ENCODE measurements at regions not wholly inside any gene's neighbourhood (a gene's known extent, or its start where the extent isn't known, plus 50 kb on each side); places are given as distances from the start of the nearest gene placed in this dataset.

GRCh38 chr3:178085817-178086123 lies 450.5 kb upstream of the KCNMB2 start:
- Histone ChIP-seq H3K36me3 (no peaks in the 10 kb centered on the region), H3K9me3 (no peaks in the 10 kb centered on the region), H3K27me3 (no peaks in the 10 kb centered on the region), H3K4me3 (no peak overlapping the region), H3K27ac (peak overlapping the region in 2 of 4 donors; percentile 7 to 51), H3K4me1 (peaks cover 24 to 40% of the 10 kb centered on the region in 2 donors)
- TF ChIP-seq, protein P1, sequence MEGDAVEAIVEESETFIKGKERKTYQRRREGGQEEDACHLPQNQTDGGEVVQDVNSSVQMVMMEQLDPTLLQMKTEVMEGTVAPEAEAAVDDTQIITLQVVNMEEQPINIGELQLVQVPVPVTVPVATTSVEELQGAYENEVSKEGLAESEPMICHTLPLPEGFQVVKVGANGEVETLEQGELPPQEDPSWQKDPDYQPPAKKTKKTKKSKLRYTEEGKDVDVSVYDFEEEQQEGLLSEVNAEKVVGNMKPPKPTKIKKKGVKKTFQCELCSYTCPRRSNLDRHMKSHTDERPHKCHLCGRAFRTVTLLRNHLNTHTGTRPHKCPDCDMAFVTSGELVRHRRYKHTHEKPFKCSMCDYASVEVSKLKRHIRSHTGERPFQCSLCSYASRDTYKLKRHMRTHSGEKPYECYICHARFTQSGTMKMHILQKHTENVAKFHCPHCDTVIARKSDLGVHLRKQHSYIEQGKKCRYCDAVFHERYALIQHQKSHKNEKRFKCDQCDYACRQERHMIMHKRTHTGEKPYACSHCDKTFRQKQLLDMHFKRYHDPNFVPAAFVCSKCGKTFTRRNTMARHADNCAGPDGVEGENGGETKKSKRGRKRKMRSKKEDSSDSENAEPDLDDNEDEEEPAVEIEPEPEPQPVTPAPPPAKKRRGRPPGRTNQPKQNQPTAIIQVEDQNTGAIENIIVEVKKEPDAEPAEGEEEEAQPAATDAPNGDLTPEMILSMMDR (IDR thresholded peaks at IDR 0.05 in 4 of 5, conservative IDR thresholded peaks at IDR 0.05 in 1 of 5): no peak
- TF ChIP-seq POLR2A (IDR thresholded peaks at IDR 0.05): no peak
- in situ Hi-C loops (cut with MboI; ENCODE audit: low sequenced_read_pairs in 4 of 4): no loop called here
- intact Hi-C loops (cut with DNase I; ENCODE audit: low total_unique reads): no loop called here
- ATAC-seq (no peak), DNase-seq (no peak)

DNA sequence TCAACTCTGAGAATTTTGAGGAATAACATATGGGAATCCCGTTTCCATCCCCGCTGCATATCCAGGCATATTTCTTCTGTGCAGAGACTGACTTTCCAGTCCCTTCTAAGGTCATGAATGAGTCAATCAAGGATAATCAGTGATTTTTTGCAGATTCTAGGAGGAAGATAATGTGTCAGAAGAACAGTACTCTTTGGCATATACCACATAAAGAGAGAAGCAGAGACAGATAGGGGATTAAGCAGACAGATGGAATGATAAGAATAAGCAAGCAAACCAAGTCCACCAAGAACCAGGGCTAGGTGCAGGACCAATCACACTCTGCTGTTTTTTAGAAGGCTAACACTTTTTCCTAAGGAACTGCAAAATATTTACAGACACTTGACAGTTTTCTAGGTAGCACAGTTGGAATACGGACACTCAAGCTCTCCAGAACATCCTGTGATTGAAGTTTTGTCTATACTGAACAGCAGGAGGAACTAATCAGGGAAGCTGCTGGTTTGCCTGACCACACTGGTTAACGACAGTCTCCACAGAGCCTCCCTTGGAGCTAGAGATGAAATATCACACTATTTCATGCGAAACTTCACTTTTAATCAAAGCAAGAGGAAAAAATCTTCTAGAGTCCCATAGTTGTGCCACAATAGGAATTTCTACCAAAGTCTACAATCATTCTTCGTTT lies 450.0 kb upstream of the KCNMB2 start:
- Histone ChIP-seq H3K27me3 (no peaks in the 10 kb centered on the region), H3K27ac (no peak overlapping the region), H3K4me3 (no peak overlapping the region), H3K36me3 (no peaks in the 10 kb centered on the region), H3K4me1 (peaks cover 24 to 40% of the 10 kb centered on the region in 2 donors), H3K9me3 (no peaks in the 10 kb centered on the region)
- TF ChIP-seq, protein P1 (IDR thresholded peaks at IDR 0.05 in 4 of 5, conservative IDR thresholded peaks at IDR 0.05 in 1 of 5): no peak
- no peak for TF ChIP-seq POLR2A (IDR thresholded peaks at IDR 0.05)
- no peak for ATAC-seq
- in situ Hi-C loops (cut with MboI; ENCODE audit: low sequenced_read_pairs in 4 of 4): no loop called here
- intact Hi-C loops (cut with DNase I; ENCODE audit: low total_unique reads): no loop called here
- no peak for DNase-seq

DNA sequence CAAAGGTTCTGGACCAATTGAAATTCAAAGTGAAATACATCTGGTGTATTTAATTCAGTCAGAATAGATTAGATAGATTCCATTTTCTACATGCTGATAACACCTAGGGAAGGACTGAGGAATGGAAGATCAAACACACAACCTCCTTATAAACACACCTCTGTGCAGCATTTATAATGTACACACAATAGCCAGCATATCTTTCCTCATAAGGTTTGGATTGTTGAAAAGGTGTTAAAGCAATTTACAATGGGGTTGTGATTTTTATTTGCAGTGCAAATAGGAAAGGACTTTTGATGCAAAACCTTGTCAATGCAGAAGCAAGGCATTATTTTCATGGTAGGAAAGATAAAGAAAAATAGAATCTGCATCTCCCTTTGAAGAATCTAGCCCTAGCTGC lies 448.9 kb upstream of the KCNMB2 start:
- in situ Hi-C loops (cut with MboI; ENCODE audit: low sequenced_read_pairs in 4 of 4) (no loop called here), intact Hi-C loops (cut with DNase I; ENCODE audit: low total_unique reads) (no loop called here)
- H3K36me3 ChIP-seq: no peaks in the 10 kb centered on the region
- TF ChIP-seq, protein P1 (IDR thresholded peaks at IDR 0.05 in 4 of 5, conservative IDR thresholded peaks at IDR 0.05 in 1 of 5): no peak
- no peak for TF ChIP-seq POLR2A (IDR thresholded peaks at IDR 0.05)
- no peaks in the 10 kb centered on the region for H3K9me3 ChIP-seq
- no peak overlapping the region for H3K27ac ChIP-seq
- H3K4me3 ChIP-seq: no peak overlapping the region
- H3K4me1 ChIP-seq: peaks cover 24 to 40% of the 10 kb centered on the region in 2 donors
- no peak for ATAC-seq
- no peak for DNase-seq
- H3K27me3 ChIP-seq: no peaks in the 10 kb centered on the region

DNA sequence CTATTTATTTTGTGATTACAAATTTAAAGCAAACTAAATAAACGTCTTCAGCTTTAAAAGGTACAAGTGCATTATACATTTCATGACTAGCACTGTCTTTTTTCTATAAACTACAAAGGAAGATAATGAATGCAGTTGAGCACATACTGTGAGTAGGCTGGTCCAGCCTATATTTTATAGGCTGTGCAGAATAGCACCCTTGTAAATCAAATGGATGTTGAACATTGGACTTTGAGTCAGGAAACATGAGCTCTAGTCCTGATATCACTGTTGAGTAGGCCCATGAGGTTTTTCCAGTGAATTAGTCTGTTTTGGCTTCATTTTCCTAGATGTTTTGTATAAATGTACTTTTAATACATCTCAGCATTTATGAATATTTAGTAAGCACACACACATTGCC lies 447.3 kb upstream of the KCNMB2 start:
- no peaks in the 10 kb centered on the region for H3K36me3 ChIP-seq
- no peaks in the 10 kb centered on the region for H3K27me3 ChIP-seq
- TF ChIP-seq, protein P1 (IDR thresholded peaks at IDR 0.05 in 4 of 5, conservative IDR thresholded peaks at IDR 0.05 in 1 of 5): no peak
- no peak for TF ChIP-seq POLR2A (IDR thresholded peaks at IDR 0.05)
- no peaks in the 10 kb centered on the region for H3K9me3 ChIP-seq
- in situ Hi-C loops (cut with MboI; ENCODE audit: low sequenced_read_pairs in 4 of 4) (no loop called here), intact Hi-C loops (cut with DNase I; ENCODE audit: low total_unique reads) (no loop called here)
- H3K4me3 ChIP-seq: no peak overlapping the region
- H3K4me1 ChIP-seq: peaks cover 20 to 34% of the 10 kb centered on the region in 2 donors
- ATAC-seq (no peak), DNase-seq (no peak)
- no peak overlapping the region for H3K27ac ChIP-seq

- no peaks in the 10 kb centered on the region for H3K36me3 ChIP-seq
- ATAC-seq (no peak), DNase-seq (no peak)
- TF ChIP-seq, protein P1 (IDR thresholded peaks at IDR 0.05 in 4 of 5, conservative IDR thresholded peaks at IDR 0.05 in 1 of 5): no peak
- no peak for TF ChIP-seq POLR2A (IDR thresholded peaks at IDR 0.05)
- H3K27ac ChIP-seq: no peak overlapping the region
- H3K4me3 ChIP-seq: no peak overlapping the region
- H3K9me3 ChIP-seq: no peaks in the 10 kb centered on the region
- no peaks in the 10 kb centered on the region for H3K27me3 ChIP-seq
- intact Hi-C loops (cut with DNase I; ENCODE audit: low total_unique reads) (no loop called here), in situ Hi-C loops (cut with MboI; ENCODE audit: low sequenced_read_pairs in 4 of 4) (no loop called here)
- peaks cover 3 to 14% of the 10 kb centered on the region in 2 donors for H3K4me1 ChIP-seq
Observed at GRCh38 chr3:178090899-178091298, 445.3 kb upstream of the KCNMB2 start.
